DND-41 (cell line): ENCODE measurements at regions not wholly inside any gene's neighbourhood (a gene's known extent, or its start where the extent isn't known, plus 50 kb on each side); places are given as distances from the start of the nearest gene placed in this dataset.

Experiments used
- CTCF ChIP-seq: IDR thresholded peaks from 2 replicates; pipeline ENCODE4 v1.5.1; 2012; ENCODE audit warnings: borderline replicate concordance, low read length, moderate library complexity, mild to moderate bottlenecking; ENCODE audit not compliant: poor library complexity, severe bottlenecking; ENCODE audit errors: extremely low read depth
- EZH2 ChIP-seq: IDR thresholded peaks from 3 replicates; pipeline ENCODE4 v1.6.1; 2012; ENCODE audit warnings: borderline replicate concordance, low read depth, mild to moderate bottlenecking, moderate library complexity, low read length, inconsistent platforms; ENCODE audit not compliant: severe bottlenecking

- TF ChIP-seq CTCF, result no peak
- TF ChIP-seq EZH2, result no peak
Observed at GRCh38 chr6:129911732-129912131, 50.6 kb upstream of the TMEM244 start.
